ENCODE measurements at regions not wholly inside any gene's neighbourhood (a gene's known extent, or its start where the extent isn't known, plus 50 kb on each side); places are given as distances from the start of the nearest gene placed in this dataset.

DNA sequence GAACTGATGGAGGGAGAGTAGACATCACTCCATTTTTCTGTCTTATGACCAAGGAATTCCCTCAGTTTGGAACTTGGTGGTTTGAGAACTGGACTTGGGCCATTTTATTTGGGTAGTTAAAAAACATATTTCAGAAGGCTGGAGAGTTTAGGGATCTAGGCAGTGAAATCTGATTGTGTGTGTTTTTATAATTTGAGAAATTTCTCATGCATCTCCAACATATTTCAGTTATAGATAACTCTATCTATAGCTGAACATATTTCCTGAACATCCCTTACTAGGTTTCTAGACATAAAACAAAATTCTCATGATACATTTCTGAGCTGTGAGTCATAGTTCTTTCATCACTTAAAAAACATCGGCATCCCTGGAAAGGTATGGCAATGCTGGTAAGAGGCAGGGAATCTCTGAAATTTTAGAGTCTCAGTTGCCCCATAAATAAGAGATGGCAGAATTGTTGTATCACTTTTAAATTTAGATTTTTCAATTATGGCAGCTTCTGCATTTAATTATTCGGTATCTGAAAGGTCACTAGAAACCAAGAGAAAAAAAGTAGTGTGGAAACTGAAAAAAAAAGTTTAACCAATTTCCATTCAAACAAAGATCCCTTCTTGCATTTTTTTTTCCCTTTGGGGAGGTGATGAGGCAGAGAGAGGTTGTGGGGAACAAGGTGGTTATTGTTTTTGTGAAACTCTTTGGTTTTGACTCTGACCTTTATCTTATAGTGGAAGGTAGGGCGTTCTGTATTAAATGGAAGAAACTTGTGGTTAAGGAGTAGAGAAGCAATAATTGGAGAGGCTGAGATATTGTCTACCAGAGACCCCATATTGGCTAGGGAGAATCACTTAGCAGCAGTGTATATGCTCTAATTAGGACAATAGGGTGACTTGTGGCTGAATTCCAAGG is 102.9 kb downstream of the FASLG start:
- H3K4me1 ChIP-seq (replicated peaks in 1 of 2) = no peaks in the 10 kb centered on the region
- intact Hi-C loops (cut with DNase I) = no loop called here
- no peak for DNase-seq
- H3K36me3 ChIP-seq (replicated peaks in 1 of 2) = no peaks in the 10 kb centered on the region
- H3K27ac ChIP-seq = no peak overlapping the region
- no peak for TF ChIP-seq POLR2A (IDR thresholded peaks at IDR 0.05)
- TF ChIP-seq, protein P1, sequence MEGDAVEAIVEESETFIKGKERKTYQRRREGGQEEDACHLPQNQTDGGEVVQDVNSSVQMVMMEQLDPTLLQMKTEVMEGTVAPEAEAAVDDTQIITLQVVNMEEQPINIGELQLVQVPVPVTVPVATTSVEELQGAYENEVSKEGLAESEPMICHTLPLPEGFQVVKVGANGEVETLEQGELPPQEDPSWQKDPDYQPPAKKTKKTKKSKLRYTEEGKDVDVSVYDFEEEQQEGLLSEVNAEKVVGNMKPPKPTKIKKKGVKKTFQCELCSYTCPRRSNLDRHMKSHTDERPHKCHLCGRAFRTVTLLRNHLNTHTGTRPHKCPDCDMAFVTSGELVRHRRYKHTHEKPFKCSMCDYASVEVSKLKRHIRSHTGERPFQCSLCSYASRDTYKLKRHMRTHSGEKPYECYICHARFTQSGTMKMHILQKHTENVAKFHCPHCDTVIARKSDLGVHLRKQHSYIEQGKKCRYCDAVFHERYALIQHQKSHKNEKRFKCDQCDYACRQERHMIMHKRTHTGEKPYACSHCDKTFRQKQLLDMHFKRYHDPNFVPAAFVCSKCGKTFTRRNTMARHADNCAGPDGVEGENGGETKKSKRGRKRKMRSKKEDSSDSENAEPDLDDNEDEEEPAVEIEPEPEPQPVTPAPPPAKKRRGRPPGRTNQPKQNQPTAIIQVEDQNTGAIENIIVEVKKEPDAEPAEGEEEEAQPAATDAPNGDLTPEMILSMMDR (IDR thresholded peaks at IDR 0.05) = no peak
- H3K4me3 ChIP-seq = no peak overlapping the region
- 66 to 76% (median 74%) methylated on average over 3 of the region's 3 CpGs for WGBS, 4 donors
- no peaks in the 10 kb centered on the region for H3K27me3 ChIP-seq
- H3K9me3 ChIP-seq (replicated peaks in 1 of 3) = no peaks in the 10 kb centered on the region

DNA sequence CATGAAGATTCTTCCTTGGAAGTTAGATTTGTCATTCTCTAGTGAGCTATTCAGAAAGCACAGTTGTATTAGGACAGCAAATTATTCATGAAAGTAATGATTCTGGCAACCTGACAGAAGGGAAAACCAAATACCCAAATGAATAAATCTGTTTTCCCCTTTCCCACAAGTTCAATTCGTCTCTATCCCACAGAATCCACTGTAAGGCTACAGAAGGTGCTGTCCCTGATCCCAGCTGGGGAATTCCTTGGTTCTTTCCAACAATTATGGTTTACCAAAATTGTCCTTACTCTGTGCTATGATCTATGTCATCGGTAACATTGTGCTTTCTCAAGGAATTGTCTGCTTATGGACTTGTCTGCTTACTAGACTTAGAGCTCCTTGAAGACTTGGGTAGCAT is 104.2 kb downstream of the FASLG start:
- Histone ChIP-seq H3K4me3 (no peak overlapping the region), H3K4me1 (replicated peaks in 1 of 2) (no peaks in the 10 kb centered on the region), H3K9me3 (replicated peaks in 1 of 3) (no peaks in the 10 kb centered on the region), H3K27me3 (no peaks in the 10 kb centered on the region), H3K27ac (no peak overlapping the region), H3K36me3 (replicated peaks in 1 of 2) (no peaks in the 10 kb centered on the region)
- TF ChIP-seq, protein P1 (IDR thresholded peaks at IDR 0.05) = no peak
- no peak for TF ChIP-seq POLR2A (IDR thresholded peaks at IDR 0.05)
- DNase-seq = no peak
- intact Hi-C loops (cut with DNase I) = no loop called here
- WGBS, 4 donors = 59 to 84% (median 80%) methylated on average over 2 of the region's 2 CpGs

DNA sequence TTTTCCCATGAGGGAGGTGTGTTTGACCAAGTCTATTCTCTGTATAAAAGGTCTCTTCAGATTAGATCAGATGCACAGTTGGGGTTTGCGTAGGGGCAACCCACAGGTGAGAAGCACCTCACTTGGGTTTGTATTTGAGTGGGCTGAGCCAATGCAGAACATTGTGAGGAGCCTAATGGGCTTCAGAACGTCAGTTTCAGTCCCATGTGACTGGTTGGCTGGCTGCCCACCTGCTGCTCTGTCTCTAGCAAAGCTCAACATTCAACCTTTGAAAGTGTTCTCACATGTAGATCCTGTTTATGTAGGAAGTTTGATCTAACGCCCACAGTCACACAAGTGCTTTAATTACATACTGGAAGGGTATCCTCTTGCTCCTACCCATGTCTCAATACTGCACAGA is 105.5 kb downstream of the FASLG start:
- Histone ChIP-seq H3K27me3 (no peaks in the 10 kb centered on the region), H3K4me1 (replicated peaks in 1 of 2) (no peaks in the 10 kb centered on the region), H3K9me3 (replicated peaks in 1 of 3) (no peaks in the 10 kb centered on the region), H3K4me3 (no peak overlapping the region), H3K27ac (no peak overlapping the region), H3K36me3 (replicated peaks in 1 of 2) (no peaks in the 10 kb centered on the region)
- no peak for TF ChIP-seq POLR2A (IDR thresholded peaks at IDR 0.05)
- TF ChIP-seq, protein P1 (IDR thresholded peaks at IDR 0.05) = no peak
- peak in 2 of 7 donors; percentile 19 to 23 for DNase-seq
- intact Hi-C loops (cut with DNase I) = no loop called here
- WGBS, 4 donors = 43 to 57% (median 47%) methylated on average over 3 of the region's 3 CpGs

DNA sequence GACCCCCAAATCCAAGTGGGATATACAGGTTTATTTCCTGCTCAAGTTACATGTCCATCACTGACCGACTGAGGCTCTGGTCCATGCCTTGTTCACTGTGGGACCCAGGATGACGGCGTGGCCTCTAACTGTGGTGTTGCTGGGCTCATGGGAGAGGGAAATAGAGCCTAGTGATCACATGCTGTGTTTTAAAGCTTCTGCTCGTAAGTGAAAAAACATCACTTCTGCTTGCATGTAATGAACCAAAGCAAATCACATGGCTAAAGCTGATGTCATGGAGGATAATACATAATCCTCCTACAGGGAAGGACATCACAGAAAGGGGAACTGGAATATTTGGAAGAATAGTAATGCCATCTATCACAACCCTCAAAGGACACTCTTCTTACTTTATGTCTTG is 107.6 kb downstream of the FASLG start:
- DNase-seq = peak in 4 of 7 donors; percentile 17 to 42 (median 18)
- TF ChIP-seq, protein P1 (IDR thresholded peaks at IDR 0.05) = no peak
- TF ChIP-seq POLR2A (IDR thresholded peaks at IDR 0.05) = no peak
- no peak overlapping the region for H3K27ac ChIP-seq
- 81 to 88% (median 83%) methylated on average over 4 of the region's 4 CpGs for WGBS, 4 donors
- H3K9me3 ChIP-seq (replicated peaks in 1 of 3) = no peaks in the 10 kb centered on the region
- H3K36me3 ChIP-seq (replicated peaks in 1 of 2) = no peaks in the 10 kb centered on the region
- no peaks in the 10 kb centered on the region for H3K4me1 ChIP-seq (replicated peaks in 1 of 2)
- no peaks in the 10 kb centered on the region for H3K27me3 ChIP-seq
- intact Hi-C loops (cut with DNase I) = no loop called here
- no peak overlapping the region for H3K4me3 ChIP-seq

All from adrenal gland (tissue), 9 donors.